ENCODE measurements at regions not wholly inside any gene's neighbourhood (a gene's known extent, or its start where the extent isn't known, plus 50 kb on each side); places are given as distances from the start of the nearest gene placed in this dataset.

DNA sequence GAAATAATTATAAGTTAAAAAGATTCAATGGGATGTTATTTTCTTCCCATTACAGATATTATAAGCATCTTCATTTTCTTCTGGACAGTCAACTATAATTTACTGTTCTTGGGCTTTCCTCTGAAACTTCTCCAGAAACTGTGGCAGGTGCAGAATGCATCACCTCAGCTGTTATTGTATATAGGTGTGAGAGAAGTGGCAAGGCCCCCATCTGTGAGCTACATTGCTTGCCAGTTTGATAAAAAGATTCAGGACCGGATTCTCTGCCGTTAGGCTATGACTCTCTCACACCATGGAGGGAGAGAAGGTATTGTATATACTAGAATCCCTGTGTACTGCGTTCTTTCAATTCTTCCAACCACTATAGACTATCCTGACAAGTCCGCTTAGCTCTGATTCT, 135.8 kb upstream of the CENPW start:
- Histone ChIP-seq H3K27me3 (replicated peaks; ENCODE audit: insufficient read depth, low read length) (no peaks in the 10 kb centered on the region), H3K4me2 (ENCODE audit: low read depth, low read length) (no peak overlapping the region), H3K9ac (ENCODE audit: low read length) (no peak overlapping the region), H3K9me2 (replicated peaks; ENCODE audit: insufficient read depth, low read length) (no peaks in the 10 kb centered on the region), H3K9me3 (replicated peaks; ENCODE audit: insufficient read depth, low read length) (no peaks in the 10 kb centered on the region), H3K27ac (ENCODE audit: low read length) (no peak overlapping the region), H3K4me1 (ENCODE audit: low read length) (no peaks in the 10 kb centered on the region), H2AFZ (ENCODE audit: low read length) (no peak overlapping the region), H3K4me3 (ENCODE audit: low read length) (no peak overlapping the region), H3K36me3 (replicated peaks; ENCODE audit: insufficient read depth, low read length) (no peaks in the 10 kb centered on the region), H3F3A (ENCODE audit: insufficient read depth, low read length) (no peaks in the 10 kb centered on the region), H4K20me1 (ENCODE audit: insufficient read depth, low read length) (no peaks in the 10 kb centered on the region), H3K79me2 (ENCODE audit: low read length) (no peaks in the 10 kb centered on the region)
- no peak for TF ChIP-seq EZH2phosphoT487 (IDR thresholded peaks at IDR 0.05; ENCODE audit: low read length)
- TF ChIP-seq EZH2 (optimal IDR thresholded peaks at IDR 0.05; ENCODE audit: low read depth, low read length): no peak
- TF ChIP-seq CTCF (IDR thresholded peaks at IDR 0.05; ENCODE audit: low read length): no peak
- no peak for DNase-seq

DNA sequence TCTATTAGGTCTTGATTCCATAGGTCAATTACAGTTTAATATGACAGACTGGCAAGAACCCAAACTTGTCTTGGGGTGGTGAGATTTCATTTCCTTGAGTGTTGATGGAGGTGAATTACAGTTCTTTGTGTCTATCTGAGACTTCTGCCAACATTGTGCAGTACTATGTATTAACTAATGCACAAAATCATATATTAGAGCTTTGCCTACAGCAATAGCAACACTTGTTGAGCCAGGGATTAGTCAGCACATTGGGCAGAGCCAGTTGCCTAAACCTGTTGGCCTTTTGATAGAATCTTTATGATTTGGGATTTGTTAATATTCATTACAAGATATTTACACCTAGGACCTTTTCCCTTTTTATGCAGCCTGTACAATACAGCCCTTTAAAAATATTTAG, 135.3 kb upstream of the CENPW start:
- Histone ChIP-seq H4K20me1 (ENCODE audit: insufficient read depth, low read length) (no peaks in the 10 kb centered on the region), H3K4me2 (ENCODE audit: low read depth, low read length) (no peak overlapping the region), H3K36me3 (replicated peaks; ENCODE audit: insufficient read depth, low read length) (no peaks in the 10 kb centered on the region), H3K9me3 (replicated peaks; ENCODE audit: insufficient read depth, low read length) (no peaks in the 10 kb centered on the region), H3K27ac (ENCODE audit: low read length) (no peak overlapping the region), H2AFZ (ENCODE audit: low read length) (no peak overlapping the region), H3K9ac (ENCODE audit: low read length) (no peak overlapping the region), H3F3A (ENCODE audit: insufficient read depth, low read length) (no peaks in the 10 kb centered on the region), H3K27me3 (replicated peaks; ENCODE audit: insufficient read depth, low read length) (no peaks in the 10 kb centered on the region), H3K79me2 (ENCODE audit: low read length) (no peaks in the 10 kb centered on the region), H3K4me1 (ENCODE audit: low read length) (no peaks in the 10 kb centered on the region), H3K9me2 (replicated peaks; ENCODE audit: insufficient read depth, low read length) (no peaks in the 10 kb centered on the region), H3K4me3 (ENCODE audit: low read length) (no peak overlapping the region)
- no peak for TF ChIP-seq EZH2phosphoT487 (IDR thresholded peaks at IDR 0.05; ENCODE audit: low read length)
- TF ChIP-seq CTCF (IDR thresholded peaks at IDR 0.05; ENCODE audit: low read length): no peak
- no peak for TF ChIP-seq EZH2 (optimal IDR thresholded peaks at IDR 0.05; ENCODE audit: low read depth, low read length)
- no peak for DNase-seq

- Histone ChIP-seq H3K27me3 (replicated peaks; ENCODE audit: insufficient read depth, low read length) (no peaks in the 10 kb centered on the region), H2AFZ (ENCODE audit: low read length) (no peak overlapping the region), H3K4me1 (ENCODE audit: low read length) (no peaks in the 10 kb centered on the region), H3K9ac (ENCODE audit: low read length) (no peak overlapping the region), H3F3A (ENCODE audit: insufficient read depth, low read length) (no peaks in the 10 kb centered on the region), H3K4me3 (ENCODE audit: low read length) (no peak overlapping the region), H3K4me2 (ENCODE audit: low read depth, low read length) (no peak overlapping the region), H3K79me2 (ENCODE audit: low read length) (no peaks in the 10 kb centered on the region), H3K27ac (ENCODE audit: low read length) (no peak overlapping the region), H3K9me2 (replicated peaks; ENCODE audit: insufficient read depth, low read length) (no peaks in the 10 kb centered on the region), H4K20me1 (ENCODE audit: insufficient read depth, low read length) (no peaks in the 10 kb centered on the region), H3K36me3 (replicated peaks; ENCODE audit: insufficient read depth, low read length) (no peaks in the 10 kb centered on the region), H3K9me3 (replicated peaks; ENCODE audit: insufficient read depth, low read length) (no peaks in the 10 kb centered on the region)
- TF ChIP-seq EZH2 (optimal IDR thresholded peaks at IDR 0.05; ENCODE audit: low read depth, low read length) (no peak), CTCF (IDR thresholded peaks at IDR 0.05; ENCODE audit: low read length) (no peak), EZH2phosphoT487 (IDR thresholded peaks at IDR 0.05; ENCODE audit: low read length) (no peak)
- no peak for DNase-seq
Measured at GRCh38 chr6:126206504-126207246, 133.2 kb upstream of the CENPW start.
